Neuronal stem cell (in vitro differentiated cells): ENCODE measurements at regions not wholly inside any gene's neighbourhood (a gene's known extent, or its start where the extent isn't known, plus 50 kb on each side); places are given as distances from the start of the nearest gene placed in this dataset.
A peak's percentile ranks its signal among the peaks of the same experiment; 100 is the strongest.

Experiments used
- DNase-seq: peaks from one replicate; pipeline ENCODE4 v3.0.0-alpha.2; 2013; ENCODE audit warnings: low spot score
- H2AFZ ChIP-seq: one replicate; pipeline ENCODE4 v1.6.1; 2013; ENCODE audit warnings: mild to moderate bottlenecking, low read length, inconsistent platforms
- H2AK5ac ChIP-seq: 2 replicates; pipeline ENCODE4 v1.6.1; 2013; ENCODE audit warnings: low read depth, mild to moderate bottlenecking, inconsistent platforms, low read length, moderate library complexity, mixed read lengths
- H2BK120ac ChIP-seq: 2 replicates; pipeline ENCODE4 v1.6.1; 2013; ENCODE audit warnings: low read depth, mild to moderate bottlenecking, inconsistent platforms, low read length, moderate library complexity, mixed read lengths
- H2BK12ac ChIP-seq: one replicate; pipeline ENCODE4 v1.6.1; 2013; ENCODE audit warnings: low read length, inconsistent platforms
- H2BK15ac ChIP-seq: 2 replicates; pipeline ENCODE4 v1.6.1; 2013; ENCODE audit warnings: mild to moderate bottlenecking, low read length, inconsistent platforms, mixed read lengths
- H2BK5ac ChIP-seq: one replicate; pipeline ENCODE4 v1.6.1; 2013; ENCODE audit warnings: inconsistent platforms, mild to moderate bottlenecking, low read length, moderate library complexity
- H3K14ac ChIP-seq: one replicate; pipeline ENCODE4 v1.6.1; 2013; ENCODE audit warnings: low read length, inconsistent platforms
- H3K18ac ChIP-seq: 2 replicates; pipeline ENCODE4 v1.6.1; 2013; ENCODE audit warnings: low read length, inconsistent platforms
- H3K23ac ChIP-seq: 2 replicates; pipeline ENCODE4 v1.6.1; 2013; ENCODE audit warnings: low read depth, mild to moderate bottlenecking, mixed read lengths, low read length, inconsistent platforms; ENCODE audit not compliant: poor library complexity
- H3K27ac ChIP-seq: replicated peaks from 3 replicates; pipeline ENCODE4 v1.5.1; 2013; ENCODE audit warnings: low read length, inconsistent platforms
- H3K27me3 ChIP-seq, 3 experiments: 2 replicates each; pipeline ENCODE4 v1.6.1; 2013; ENCODE audit warnings: low read length in 3 of 3, mild to moderate bottlenecking in 2 of 3, inconsistent platforms in 1 of 3, low read depth in 1 of 3, mixed read lengths in 1 of 3, moderate library complexity in 1 of 3; ENCODE audit not compliant: control insufficient read depth in 3 of 3, insufficient read depth in 3 of 3
- H3K36me3 ChIP-seq, 2 donors: replicated peaks in 1 of 2; 2 replicates each; pipeline ENCODE4 v1.6.1; 2013; ENCODE audit warnings: low read length in 2 of 2; ENCODE audit not compliant: control insufficient read depth in 2 of 2, insufficient read depth in 2 of 2
- H3K4ac ChIP-seq: 2 replicates; pipeline ENCODE4 v1.6.1; 2013; ENCODE audit warnings: inconsistent platforms, mild to moderate bottlenecking, low read length, moderate library complexity
- H3K4me1 ChIP-seq, 2 donors: 1 replicate in 1 of 2; 2 replicates in 1 of 2; pipeline ENCODE4 v1.6.1; 2013; ENCODE audit warnings: low read length in 2 of 2, low read depth in 1 of 2; ENCODE audit not compliant: control insufficient read depth in 2 of 2, insufficient read depth in 1 of 2
- H3K4me2 ChIP-seq: one replicate; pipeline ENCODE4 v1.6.1; 2013; ENCODE audit warnings: mild to moderate bottlenecking, low read length, inconsistent platforms; ENCODE audit not compliant: insufficient read depth, poor library complexity, severe bottlenecking
- H3K4me3 ChIP-seq, 2 donors: 2 replicates each; pipeline ENCODE4 v1.5.1; 2013; ENCODE audit warnings: low read length in 2 of 2, mild to moderate bottlenecking in 2 of 2, inconsistent platforms in 1 of 2, moderate library complexity in 1 of 2
- H3K79me1 ChIP-seq: one replicate; pipeline ENCODE4 v1.6.1; 2013; ENCODE audit warnings: low read depth, mild to moderate bottlenecking, inconsistent platforms, low read length, moderate library complexity
- H3K9ac ChIP-seq: one replicate; pipeline ENCODE4 v1.6.1; 2013; ENCODE audit warnings: mild to moderate bottlenecking, low read depth, low read length, inconsistent platforms; ENCODE audit not compliant: poor library complexity
- H3K9me3 ChIP-seq, 2 donors: replicated peaks in 1 of 2; 2 replicates each; pipeline versions ENCODE3 to v1.6.1; 2013; ENCODE audit warnings: low read length in 2 of 2, mild to moderate bottlenecking in 2 of 2, inconsistent platforms in 1 of 2, low read depth in 1 of 2, mixed read lengths in 1 of 2, moderate library complexity in 1 of 2; ENCODE audit not compliant: control insufficient read depth in 2 of 2, insufficient read depth in 1 of 2
- H4K8ac ChIP-seq: one replicate; pipeline ENCODE4 v1.6.1; 2013; ENCODE audit warnings: low read depth, mild to moderate bottlenecking, inconsistent platforms, low read length, moderate library complexity
- H4K91ac ChIP-seq: one replicate; pipeline ENCODE4 v1.6.1; 2013; ENCODE audit warnings: low read length, low read depth, mild to moderate bottlenecking, inconsistent platforms; ENCODE audit not compliant: poor library complexity
- WGBS, 2 donors: extraction: QIAGEN DNeasy Blood & Tissue Kit; methylation state at CpG; one replicate each; pipeline ENCODE4 v1.1.7; 2013; ENCODE audit warnings: missing lambda C conversion rate in 2 of 2, mixed read lengths in 1 of 2; ENCODE audit not compliant: insufficient read length in 2 of 2, insufficient replicate concordance in 1 of 2; ENCODE audit errors: extremely low coverage in 2 of 2; 5-methylcytosine and 5-hydroxymethylcytosine counted together

- H3K4me2 ChIP-seq = no peak overlapping the region
- no peak overlapping the region for H3K4ac ChIP-seq
- H3K27ac ChIP-seq = no peak overlapping the region
- DNase-seq = no peak
- H3K4me3 ChIP-seq = no peak overlapping the region
- peak overlapping the region; percentile 33 for H2BK15ac ChIP-seq
- no peak overlapping the region for H2AFZ ChIP-seq
- H4K91ac ChIP-seq = no peak overlapping the region
- no peaks in the 10 kb centered on the region for H3K9me3 ChIP-seq
- H3K4me1 ChIP-seq = peaks cover 0 to 33% of the 10 kb centered on the region in 2 donors
- no CpG with 5 or more reads among the region's 3 CpGs for WGBS, 2 donors
- H2BK5ac ChIP-seq = no peak overlapping the region
- no peak overlapping the region for H4K8ac ChIP-seq
- H2BK12ac ChIP-seq = no peak overlapping the region
- H3K9ac ChIP-seq = no peak overlapping the region
- H3K18ac ChIP-seq = no peak overlapping the region
- no peaks in the 10 kb centered on the region for H3K36me3 ChIP-seq
- H2AK5ac ChIP-seq = no peak overlapping the region
- no peaks in the 10 kb centered on the region for H3K27me3 ChIP-seq
- no peak overlapping the region for H3K23ac ChIP-seq
- no peak overlapping the region for H3K14ac ChIP-seq
- H2BK120ac ChIP-seq = peak overlapping the region; percentile 7
- H3K79me1 ChIP-seq = no peaks in the 10 kb centered on the region
These were observed 108.3 kb upstream of the KIRREL3 start for GRCh38 chr11:127108838-127109237.

- Histone ChIP-seq H3K9ac (no peak overlapping the region), H3K36me3 (no peaks in the 10 kb centered on the region), H4K8ac (no peak overlapping the region), H3K14ac (no peak overlapping the region), H2BK120ac (peak overlapping the region; percentile 22), H2BK5ac (peak overlapping the region; percentile 40), H2BK12ac (no peak overlapping the region), H3K18ac (peak overlapping the region; percentile 3), H3K4me1 (peaks cover 0 to 39% of the 10 kb centered on the region in 2 donors), H3K79me1 (no peaks in the 10 kb centered on the region), H3K27me3 (no peaks in the 10 kb centered on the region), H2AK5ac (peak overlapping the region; percentile 8), H4K91ac (no peak overlapping the region), H3K4ac (no peak overlapping the region), H2BK15ac (no peak overlapping the region), H3K27ac (peak overlapping the region; percentile 91), H3K4me2 (no peak overlapping the region), H2AFZ (peak overlapping the region; percentile 61), H3K9me3 (no peaks in the 10 kb centered on the region), H3K23ac (no peak overlapping the region), H3K4me3 (no peak overlapping the region)
- no CpG with 5 or more reads among the region's 2 CpGs for WGBS, 2 donors
- DNase-seq = no peak
These were observed 106.4 kb upstream of the KIRREL3 start for GRCh38 chr11:127106938-127107337.

- Histone ChIP-seq H4K8ac (no peak overlapping the region), H2BK120ac (no peak overlapping the region), H3K18ac (peak overlapping the region; percentile 33), H3K9ac (no peak overlapping the region), H2AK5ac (no peak overlapping the region), H3K4me1 (peaks cover 0 to 45% of the 10 kb centered on the region in 2 donors), H3K27ac (peak overlapping the region; percentile 91), H3K23ac (no peak overlapping the region), H3K4ac (no peak overlapping the region), H3K27me3 (no peaks in the 10 kb centered on the region), H3K4me2 (peak overlapping the region; percentile 21), H2AFZ (peak overlapping the region; percentile 61), H3K9me3 (no peaks in the 10 kb centered on the region), H3K4me3 (peak overlapping the region in 1 of 2 donors; percentile 13), H2BK12ac (no peak overlapping the region), H4K91ac (no peak overlapping the region), H3K14ac (no peak overlapping the region), H3K36me3 (no peaks in the 10 kb centered on the region), H2BK5ac (no peak overlapping the region), H3K79me1 (no peaks in the 10 kb centered on the region), H2BK15ac (no peak overlapping the region)
- DNase-seq = peak; percentile 69
- WGBS, 2 donors = no CpG with 5 or more reads among the region's 15 CpGs
These were observed 105.3 kb upstream of the KIRREL3 start for GRCh38 chr11:127105593-127106541.

GRCh38 chr11:127103586-127104388 is 103.2 kb upstream of the KIRREL3 start:
- no peaks in the 10 kb centered on the region for H3K36me3 ChIP-seq
- no peaks in the 10 kb centered on the region for H3K9me3 ChIP-seq
- H3K18ac ChIP-seq = peak overlapping the region; percentile 66
- H2AFZ ChIP-seq = no peak overlapping the region
- H4K8ac ChIP-seq = no peak overlapping the region
- H2AK5ac ChIP-seq = no peak overlapping the region
- H2BK12ac ChIP-seq = no peak overlapping the region
- no peak overlapping the region for H2BK15ac ChIP-seq
- no peak overlapping the region for H3K4ac ChIP-seq
- H3K27me3 ChIP-seq = no peaks in the 10 kb centered on the region
- no peak overlapping the region for H2BK5ac ChIP-seq
- no peak overlapping the region for H4K91ac ChIP-seq
- H3K4me1 ChIP-seq = peaks cover 0 to 40% of the 10 kb centered on the region in 2 donors
- H3K4me2 ChIP-seq = no peak overlapping the region
- no peak overlapping the region for H3K23ac ChIP-seq
- no peaks in the 10 kb centered on the region for H3K79me1 ChIP-seq
- no peak for DNase-seq
- H3K9ac ChIP-seq = no peak overlapping the region
- WGBS, 2 donors = no CpG with 5 or more reads among the region's 9 CpGs
- H3K14ac ChIP-seq = no peak overlapping the region
- no peak overlapping the region for H3K4me3 ChIP-seq
- H3K27ac ChIP-seq = no peak overlapping the region
- no peak overlapping the region for H2BK120ac ChIP-seq
